Activated B cell treated with CpG ODN at 0.5 μM for 24 hours (primary cell): ENCODE measurements at regions not wholly inside any gene's neighbourhood (a gene's known extent, or its start where the extent isn't known, plus 50 kb on each side); places are given as distances from the start of the nearest gene placed in this dataset.

ENCODE experiments used
- ATAC-seq: fragments of 200-7000 bp; cut with Tn5 transposase; one replicate; pipeline ENCODE4 v1.10.0; 2021; ENCODE audit warnings: low read depth, mild to moderate bottlenecking, moderate library complexity
- CTCF ChIA-PET: fragments of 350-600 bp; sonication (Branson Sonifier 250); formaldehyde crosslinking; loops from one replicate; lab custom pipeline; 2021; ENCODE audit warnings: antibody characterized with exemption; lab: Charles Lee
- POLR2A ChIA-PET: fragments of 350-600 bp; sonication (Branson Sonifier 250); formaldehyde crosslinking; loops from one replicate; lab custom pipeline; 2021; ENCODE audit warnings: antibody characterized with exemption; lab: Charles Lee
- DNase-seq: peaks from one replicate; pipeline ENCODE4 v3.0.0; 2022
- H3K27ac Mint-ChIP-seq: one replicate; pipeline ENCODE4 v1.8.0; 2020; ENCODE audit warnings: mixed read lengths
- H3K27me3 Mint-ChIP-seq: one replicate; pipeline ENCODE4 v1.8.0; 2021; ENCODE audit warnings: mixed read lengths
- H3K36me3 Mint-ChIP-seq: one replicate; pipeline ENCODE4 v1.8.0; 2021; ENCODE audit warnings: low read depth, mixed read lengths
- H3K4me1 Mint-ChIP-seq: one replicate; pipeline ENCODE4 v1.8.0; 2021; ENCODE audit warnings: mixed read lengths
- H3K4me3 Mint-ChIP-seq: one replicate; pipeline ENCODE4 v1.8.0; 2020; ENCODE audit warnings: mild to moderate bottlenecking, mixed read lengths
- H3K9me3 Mint-ChIP-seq: one replicate; pipeline ENCODE4 v1.8.0; 2020; ENCODE audit warnings: mixed read lengths
- intact Hi-C: fragments of 100-400 bp; cut with micrococcal nuclease; formaldehyde crosslinking; loops from one replicate; pipeline ENCODE4 v1.15.1; 2024
- TF ChIP-seq, protein P1 (sequence below): fragments of 200-600 bp; IDR thresholded peaks from one replicate; pipeline ENCODE4 v1.8.0; 2022; ENCODE audit warnings: antibody characterized with exemption, mild to moderate bottlenecking

DNA sequence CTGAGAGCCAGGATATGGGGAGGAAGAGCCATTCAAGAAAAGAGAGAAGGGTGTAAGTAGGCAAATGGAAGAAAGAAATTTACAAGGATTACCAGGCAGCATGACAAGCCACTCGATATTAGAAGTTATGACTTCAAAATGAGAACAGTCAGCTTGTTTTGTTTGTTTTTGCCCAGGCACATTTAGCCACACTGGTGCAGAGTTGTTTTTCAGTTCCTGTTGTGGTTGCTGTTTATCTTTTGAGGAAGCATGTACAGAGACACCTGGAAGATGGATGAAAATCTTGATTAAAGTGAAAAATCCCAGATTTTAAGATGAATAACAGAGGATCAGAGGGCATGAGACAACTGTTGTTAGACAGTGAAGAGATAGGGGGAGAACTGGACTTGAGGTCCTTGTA is 199.1 kb downstream of the MTRR start:
- intact Hi-C loops: no loop called here
- Mint-ChIP-seq H3K36me3 (no peaks in the 10 kb centered on the region), H3K27ac (no peak overlapping the region), H3K27me3 (no peaks in the 10 kb centered on the region), H3K4me3 (no peak overlapping the region), H3K9me3 (no peaks in the 10 kb centered on the region), H3K4me1 (no peaks in the 10 kb centered on the region)
- ChIA-PET POLR2A (no interaction called here), CTCF (no interaction called here)
- TF ChIP-seq, protein P1, sequence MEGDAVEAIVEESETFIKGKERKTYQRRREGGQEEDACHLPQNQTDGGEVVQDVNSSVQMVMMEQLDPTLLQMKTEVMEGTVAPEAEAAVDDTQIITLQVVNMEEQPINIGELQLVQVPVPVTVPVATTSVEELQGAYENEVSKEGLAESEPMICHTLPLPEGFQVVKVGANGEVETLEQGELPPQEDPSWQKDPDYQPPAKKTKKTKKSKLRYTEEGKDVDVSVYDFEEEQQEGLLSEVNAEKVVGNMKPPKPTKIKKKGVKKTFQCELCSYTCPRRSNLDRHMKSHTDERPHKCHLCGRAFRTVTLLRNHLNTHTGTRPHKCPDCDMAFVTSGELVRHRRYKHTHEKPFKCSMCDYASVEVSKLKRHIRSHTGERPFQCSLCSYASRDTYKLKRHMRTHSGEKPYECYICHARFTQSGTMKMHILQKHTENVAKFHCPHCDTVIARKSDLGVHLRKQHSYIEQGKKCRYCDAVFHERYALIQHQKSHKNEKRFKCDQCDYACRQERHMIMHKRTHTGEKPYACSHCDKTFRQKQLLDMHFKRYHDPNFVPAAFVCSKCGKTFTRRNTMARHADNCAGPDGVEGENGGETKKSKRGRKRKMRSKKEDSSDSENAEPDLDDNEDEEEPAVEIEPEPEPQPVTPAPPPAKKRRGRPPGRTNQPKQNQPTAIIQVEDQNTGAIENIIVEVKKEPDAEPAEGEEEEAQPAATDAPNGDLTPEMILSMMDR: no peak
- ATAC-seq: no peak
- no peak for DNase-seq

DNA sequence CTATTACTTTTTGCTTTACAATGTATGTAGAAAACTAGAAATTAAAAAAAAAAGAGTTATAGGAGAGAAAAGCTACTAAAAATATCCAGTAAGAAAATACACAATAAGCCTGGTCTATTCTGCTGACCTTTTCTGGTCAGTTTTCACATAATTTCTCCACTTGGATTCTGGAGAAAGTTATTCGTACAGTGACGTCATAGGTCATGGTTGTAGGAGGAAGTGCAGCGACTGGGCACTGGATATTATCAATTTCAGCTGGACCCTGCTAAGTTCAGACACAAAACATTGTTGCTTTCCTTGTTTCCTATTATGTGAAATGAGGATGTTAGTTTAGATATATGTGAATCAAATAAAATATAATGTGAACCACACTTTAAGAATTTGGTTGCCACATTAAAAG is 201.2 kb downstream of the MTRR start:
- Mint-ChIP-seq H3K27ac (no peak overlapping the region), H3K4me1 (no peaks in the 10 kb centered on the region), H3K4me3 (no peak overlapping the region), H3K9me3 (no peaks in the 10 kb centered on the region), H3K36me3 (no peaks in the 10 kb centered on the region), H3K27me3 (no peaks in the 10 kb centered on the region)
- intact Hi-C loops: no loop called here
- ChIA-PET POLR2A (no interaction called here), CTCF (no interaction called here)
- no peak for ATAC-seq
- DNase-seq: no peak
- TF ChIP-seq, protein P1: no peak

DNA sequence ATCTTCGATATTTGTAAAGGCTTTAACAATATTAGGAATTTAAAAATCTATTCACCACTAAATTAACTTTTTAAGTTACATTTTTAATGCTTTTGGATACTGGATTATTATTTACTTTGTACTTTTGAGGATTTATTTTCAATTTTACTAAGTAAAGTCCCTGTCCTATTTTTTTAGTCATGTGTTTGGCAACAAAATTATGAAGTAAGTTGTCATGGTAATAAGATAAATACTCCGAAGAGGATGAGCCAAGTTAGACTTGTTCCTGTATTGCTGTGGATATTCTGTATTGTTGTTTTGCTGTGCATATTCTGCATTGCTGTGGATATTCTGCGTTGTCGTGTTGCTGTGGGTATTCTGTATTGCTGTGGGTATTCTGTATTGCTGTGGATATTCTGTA is 210.1 kb downstream of the MTRR start:
- H3K9me3 Mint-ChIP-seq: no peaks in the 10 kb centered on the region
- H3K27me3 Mint-ChIP-seq: no peaks in the 10 kb centered on the region
- intact Hi-C loops: no loop called here
- no peak overlapping the region for H3K4me3 Mint-ChIP-seq
- ATAC-seq (no peak), DNase-seq (no peak)
- CTCF ChIA-PET: no interaction called here
- POLR2A ChIA-PET: no interaction called here
- H3K27ac Mint-ChIP-seq: no peak overlapping the region
- H3K4me1 Mint-ChIP-seq: peaks cover 6% of the 10 kb centered on the region
- no peaks in the 10 kb centered on the region for H3K36me3 Mint-ChIP-seq
- TF ChIP-seq, protein P1: no peak

DNA sequence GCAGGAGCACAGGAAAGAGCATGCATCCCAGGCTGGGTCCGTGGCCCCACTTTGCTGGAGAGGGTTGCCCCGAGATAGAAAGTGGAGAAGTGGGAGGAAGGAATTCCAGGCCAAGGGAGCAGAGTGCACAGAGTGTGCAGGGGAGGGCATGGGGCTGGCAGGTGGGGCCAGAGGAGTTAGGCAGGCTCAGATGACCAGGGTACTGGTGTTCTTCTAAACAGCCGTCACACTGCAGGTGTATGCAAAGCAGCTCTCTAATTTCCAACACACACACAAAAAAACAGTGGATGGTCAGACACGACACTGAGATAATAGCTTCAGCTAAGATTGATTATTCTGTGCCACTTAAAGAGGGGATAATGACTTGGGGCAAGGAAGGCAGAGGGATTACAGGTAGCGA is 212.2 kb downstream of the MTRR start:
- TF ChIP-seq, protein P1: no peak
- Mint-ChIP-seq H3K4me3 (no peak overlapping the region), H3K9me3 (no peaks in the 10 kb centered on the region), H3K27ac (no peak overlapping the region), H3K4me1 (peaks cover 6% of the 10 kb centered on the region), H3K36me3 (no peaks in the 10 kb centered on the region), H3K27me3 (no peaks in the 10 kb centered on the region)
- ChIA-PET POLR2A (no interaction called here), CTCF (no interaction called here)
- DNase-seq: no peak
- intact Hi-C loops: no loop called here
- no peak for ATAC-seq

DNA sequence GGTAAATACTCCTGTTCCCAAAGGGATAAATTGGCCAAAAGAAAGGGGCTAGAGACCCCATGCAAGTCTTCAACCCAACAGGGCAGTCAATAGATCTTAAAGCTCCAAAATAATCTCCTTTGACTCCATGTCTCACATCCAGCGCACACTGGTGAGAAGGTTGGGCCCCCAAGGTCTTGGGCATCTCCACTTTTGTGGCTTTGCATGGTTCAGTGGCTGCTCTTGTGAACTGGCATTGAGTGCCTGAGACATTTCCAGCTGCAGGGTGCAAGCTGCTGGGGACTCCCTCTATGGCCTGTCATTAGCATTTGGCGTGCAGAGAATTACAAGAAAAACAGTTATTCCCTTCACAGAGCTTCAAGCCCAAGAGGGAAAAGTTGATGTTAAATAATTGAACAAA is 224.7 kb downstream of the MTRR start:
- intact Hi-C loops: no loop called here
- ChIA-PET POLR2A (no interaction called here), CTCF (no interaction called here)
- Mint-ChIP-seq H3K36me3 (no peaks in the 10 kb centered on the region), H3K27me3 (no peaks in the 10 kb centered on the region), H3K4me1 (no peaks in the 10 kb centered on the region), H3K9me3 (peaks cover 1% of the 10 kb centered on the region), H3K4me3 (no peak overlapping the region), H3K27ac (no peak overlapping the region)
- DNase-seq (no peak), ATAC-seq (no peak)
- TF ChIP-seq, protein P1: no peak
